Calu3 (cell line): ENCODE measurements at regions not wholly inside any gene's neighbourhood (a gene's known extent, or its start where the extent isn't known, plus 50 kb on each side); places are given as distances from the start of the nearest gene placed in this dataset.

Experiments used
- BruUV-seq: library from RNA; stranded (reverse); fragments of 400-500 nt; replicated peaks from 2 replicates; lab custom pipeline; 2021; lab: Mats Ljungman, UMichigan
- CTCF ChIA-PET: fragments of 300-600 bp; sonication (Branson Sonifier 250); formaldehyde crosslinking; loops from one replicate; lab custom pipeline; 2022; ENCODE audit warnings: antibody characterized with exemption; lab: Charles Lee
- DNase-seq: peaks from one replicate; pipeline ENCODE4 v3.0.0; 2022
- H3K27ac Mint-ChIP-seq: one replicate; pipeline ENCODE4 v1.8.0; 2022; ENCODE audit warnings: mixed read lengths; ENCODE audit not compliant: unreplicated experiment
- H3K27me3 Mint-ChIP-seq: one replicate; pipeline ENCODE4 v1.8.0; 2022; ENCODE audit warnings: mixed read lengths; ENCODE audit not compliant: unreplicated experiment
- H3K36me3 Mint-ChIP-seq: one replicate; pipeline ENCODE4 v1.8.0; 2022; ENCODE audit warnings: mild to moderate bottlenecking, moderate library complexity, mixed read lengths; ENCODE audit not compliant: insufficient read depth, unreplicated experiment
- H3K4me1 Mint-ChIP-seq: one replicate; pipeline ENCODE4 v1.8.0; 2022; ENCODE audit warnings: mild to moderate bottlenecking, low read depth, mixed read lengths; ENCODE audit not compliant: unreplicated experiment
- H3K4me3 Mint-ChIP-seq: one replicate; pipeline ENCODE4 v1.8.0; 2022; ENCODE audit warnings: mild to moderate bottlenecking, low read depth, moderate library complexity, mixed read lengths; ENCODE audit not compliant: unreplicated experiment
- H3K9me3 Mint-ChIP-seq: one replicate; pipeline ENCODE4 v1.8.0; 2022; ENCODE audit warnings: low read depth, mixed read lengths; ENCODE audit not compliant: unreplicated experiment
- CTCF ChIP-seq: fragments of 200-600 bp; IDR thresholded peaks from one replicate; pipeline ENCODE4 v1.8.0; 2022; ENCODE audit warnings: antibody characterized with exemption; ENCODE audit not compliant: unreplicated experiment
- intact Hi-C: fragments of 100-400 bp; cut with micrococcal nuclease; formaldehyde crosslinking; loops from one replicate; pipeline ENCODE4 v1.10.0; 2022; ENCODE audit not compliant: unreplicated experiment

- no TSS peak for BruUV-seq
- TF ChIP-seq CTCF, result no peak
- Mint-ChIP-seq H3K27ac (peak overlapping the region; percentile 85), H3K36me3 (peaks cover 56% of the 10 kb centered on the region), H3K27me3 (no peaks in the 10 kb centered on the region), H3K4me3 (peak overlapping the region; percentile 92), H3K9me3 (no peaks in the 10 kb centered on the region), H3K4me1 (peaks cover 56% of the 10 kb centered on the region)
- CTCF ChIA-PET, result interaction anchor here (1.5 to 4.0 kb wide), 2 partner anchors 30 to 42 kb away, joined by 3 to 20 read pairs; no protein-coding TSS in a partner anchor
- peak; percentile 76 for DNase-seq
- intact Hi-C loops, result loop anchor here (5.0 kb wide), 2 partner anchors 91 to 126 kb away; no protein-coding TSS in a partner anchor
Observed at GRCh38 chr3:159763011-159763601, 225.5 kb upstream of the IL12A start.

GRCh38 chr3:159763602-159764489, 224.8 kb upstream of the IL12A start:
- peak; percentile 50 for TF ChIP-seq CTCF
- Mint-ChIP-seq H3K4me1 (peaks cover 56% of the 10 kb centered on the region), H3K9me3 (no peaks in the 10 kb centered on the region), H3K27me3 (no peaks in the 10 kb centered on the region), H3K4me3 (peak overlapping the region; percentile 92), H3K36me3 (peaks cover 56% of the 10 kb centered on the region), H3K27ac (peak overlapping the region; percentile 85)
- intact Hi-C loops, result loop anchor here (1.0 to 5.0 kb wide), 3 partner anchors 92 to 148 kb away; no protein-coding TSS in a partner anchor
- CTCF ChIA-PET, result interaction anchor here (1.5 to 4.0 kb wide), 2 partner anchors 31 to 42 kb away, joined by 3 to 20 read pairs; no protein-coding TSS in a partner anchor
- no TSS peak for BruUV-seq
- peak; percentile 95 for DNase-seq

GRCh38 chr3:159764490-159765029, 224.1 kb upstream of the IL12A start:
- H3K36me3 Mint-ChIP-seq, result peaks cover 56% of the 10 kb centered on the region
- CTCF ChIA-PET, result interaction anchor here (0.7 to 4.0 kb wide), 5 partner anchors 23 to 127 kb away, joined by 3 to 20 read pairs (median 9); no protein-coding TSS in a partner anchor
- H3K27ac Mint-ChIP-seq, result peak overlapping the region; percentile 82
- H3K4me3 Mint-ChIP-seq, result peak overlapping the region; percentile 92
- peaks cover 56% of the 10 kb centered on the region for H3K4me1 Mint-ChIP-seq
- no peak for DNase-seq
- no peaks in the 10 kb centered on the region for H3K9me3 Mint-ChIP-seq
- no peaks in the 10 kb centered on the region for H3K27me3 Mint-ChIP-seq
- intact Hi-C loops, result loop anchor here (1.0 to 5.0 kb wide), 4 partner anchors 23 to 148 kb away; no protein-coding TSS in a partner anchor
- BruUV-seq, result TSS peak; percentile 5
- TF ChIP-seq CTCF, result no peak
